Mammary epithelial cell (primary cell): ENCODE measurements at regions not wholly inside any gene's neighbourhood (a gene's known extent, or its start where the extent isn't known, plus 50 kb on each side); places are given as distances from the start of the nearest gene placed in this dataset.

Experiments used
- CTCF ChIP-seq, 2 donors: IDR thresholded peaks in 1 of 2; conservative IDR thresholded peaks in 1 of 2; 2 replicates each; pipeline ENCODE4 v1.5.1; 2011 to 2012; ENCODE audit warnings: inconsistent platforms in 2 of 2, low read length in 2 of 2, mild to moderate bottlenecking in 2 of 2, control low read depth in 1 of 2, low read depth in 1 of 2; ENCODE audit not compliant: insufficient read depth in 1 of 2; ENCODE audit errors: extremely low read depth in 1 of 2
- EZH2 ChIP-seq: IDR thresholded peaks from 2 replicates; pipeline ENCODE4 v1.6.1; 2012; ENCODE audit warnings: low read length, inconsistent platforms, borderline replicate concordance

GRCh38 chr7:94856643-94857042, 50.8 kb upstream of the PPP1R9A start:
- TF ChIP-seq CTCF (conservative IDR thresholded peaks at IDR 0.05 in 1 of 2, IDR thresholded peaks at IDR 0.05 in 1 of 2; ENCODE audit: extremely low read depth in 1 of 2, insufficient read depth in 1 of 2, low read depth in 1 of 2, low read length in 2 of 2) (no peak), EZH2 (no peak)
